ENCODE measurements at regions not wholly inside any gene's neighbourhood (a gene's known extent, or its start where the extent isn't known, plus 50 kb on each side); places are given as distances from the start of the nearest gene placed in this dataset.

- intact Hi-C loops (cut with micrococcal nuclease) = no loop called here
- H3K4me3 Mint-ChIP-seq = no peak overlapping the region
- ATAC-seq = no peak
Observed at GRCh38 chr13:73416093-73416492, 357.3 kb downstream of the KLF5 start.

GRCh38 chr13:73413656-73414055 lies 354.9 kb downstream of the KLF5 start:
- Mint-ChIP-seq H3K9me3 (no peaks in the 10 kb centered on the region), H3K4me1 (ENCODE audit: low read depth) (no peaks in the 10 kb centered on the region), H3K4me3 (no peak overlapping the region), H3K27me3 (no peaks in the 10 kb centered on the region), H3K36me3 (ENCODE audit: low read depth) (no peaks in the 10 kb centered on the region), H3K27ac (no peak overlapping the region)
- ATAC-seq = no peak
- ChIA-PET POLR2A (no interaction called here), CTCF (no interaction called here)
- no peak for DNase-seq
- intact Hi-C loops (cut with micrococcal nuclease) = no loop called here
- TF ChIP-seq, protein P1, sequence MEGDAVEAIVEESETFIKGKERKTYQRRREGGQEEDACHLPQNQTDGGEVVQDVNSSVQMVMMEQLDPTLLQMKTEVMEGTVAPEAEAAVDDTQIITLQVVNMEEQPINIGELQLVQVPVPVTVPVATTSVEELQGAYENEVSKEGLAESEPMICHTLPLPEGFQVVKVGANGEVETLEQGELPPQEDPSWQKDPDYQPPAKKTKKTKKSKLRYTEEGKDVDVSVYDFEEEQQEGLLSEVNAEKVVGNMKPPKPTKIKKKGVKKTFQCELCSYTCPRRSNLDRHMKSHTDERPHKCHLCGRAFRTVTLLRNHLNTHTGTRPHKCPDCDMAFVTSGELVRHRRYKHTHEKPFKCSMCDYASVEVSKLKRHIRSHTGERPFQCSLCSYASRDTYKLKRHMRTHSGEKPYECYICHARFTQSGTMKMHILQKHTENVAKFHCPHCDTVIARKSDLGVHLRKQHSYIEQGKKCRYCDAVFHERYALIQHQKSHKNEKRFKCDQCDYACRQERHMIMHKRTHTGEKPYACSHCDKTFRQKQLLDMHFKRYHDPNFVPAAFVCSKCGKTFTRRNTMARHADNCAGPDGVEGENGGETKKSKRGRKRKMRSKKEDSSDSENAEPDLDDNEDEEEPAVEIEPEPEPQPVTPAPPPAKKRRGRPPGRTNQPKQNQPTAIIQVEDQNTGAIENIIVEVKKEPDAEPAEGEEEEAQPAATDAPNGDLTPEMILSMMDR (IDR thresholded peaks at IDR 0.05) = no peak

More at GRCh38 chr13:73416093-73416492, 357.3 kb downstream of the KLF5 start:
- H3K27me3 Mint-ChIP-seq = no peaks in the 10 kb centered on the region
- no peaks in the 10 kb centered on the region for H3K9me3 Mint-ChIP-seq
- TF ChIP-seq, protein P1 (IDR thresholded peaks at IDR 0.05) = no peak
- H3K27ac Mint-ChIP-seq = no peak overlapping the region
- no peaks in the 10 kb centered on the region for H3K36me3 Mint-ChIP-seq (ENCODE audit: low read depth)
- no peak for DNase-seq
- H3K4me1 Mint-ChIP-seq (ENCODE audit: low read depth) = no peaks in the 10 kb centered on the region
- ChIA-PET POLR2A (no interaction called here), CTCF (interaction anchor here (1.3 kb wide), 1 partner anchor 8 kb away, joined by 3 read pairs; no protein-coding TSS in a partner anchor)

DNA sequence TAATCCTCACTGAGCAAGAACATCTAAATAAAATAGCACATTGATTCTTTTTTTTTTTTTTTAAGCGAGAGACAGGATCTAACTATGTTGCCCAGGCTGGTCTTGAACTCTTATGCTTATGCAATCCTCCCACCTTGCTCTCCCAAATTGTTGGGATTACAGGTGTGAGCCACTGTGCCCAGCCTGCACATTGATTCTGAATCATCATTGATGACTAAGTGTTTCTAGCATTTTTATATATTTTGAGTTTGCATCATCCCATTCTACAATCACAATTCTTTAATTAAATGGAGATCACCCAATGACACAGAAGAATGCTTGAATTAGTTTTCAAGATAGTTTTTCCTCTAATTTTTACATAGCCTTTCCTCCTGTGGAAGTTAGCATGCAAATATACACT lies 354.1 kb downstream of the KLF5 start:
- no peaks in the 10 kb centered on the region for H3K27me3 Mint-ChIP-seq
- TF ChIP-seq, protein P1 (IDR thresholded peaks at IDR 0.05) = no peak

GRCh38 chr13:73411067-73411809 lies 352.4 kb downstream of the KLF5 start:
- intact Hi-C loops (cut with micrococcal nuclease) = no loop called here
- ChIA-PET CTCF (interaction anchor here (1.3 kb wide), 1 partner anchor 11 kb away, joined by 4 read pairs; no protein-coding TSS in a partner anchor), POLR2A (no interaction called here)
- no peaks in the 10 kb centered on the region for H3K27me3 Mint-ChIP-seq
- TF ChIP-seq, protein P1 (IDR thresholded peaks at IDR 0.05) = no peak
- no peak for DNase-seq
- H3K4me1 Mint-ChIP-seq (ENCODE audit: low read depth) = no peaks in the 10 kb centered on the region
- ATAC-seq = no peak
- H3K27ac Mint-ChIP-seq = no peak overlapping the region
- H3K9me3 Mint-ChIP-seq = no peaks in the 10 kb centered on the region
- H3K36me3 Mint-ChIP-seq (ENCODE audit: low read depth) = no peaks in the 10 kb centered on the region
- H3K4me3 Mint-ChIP-seq = no peak overlapping the region

More for the DNA sequence above, 354.1 kb downstream of the KLF5 start:
- no peaks in the 10 kb centered on the region for H3K4me1 Mint-ChIP-seq (ENCODE audit: low read depth)
- no peak overlapping the region for H3K4me3 Mint-ChIP-seq
- H3K27ac Mint-ChIP-seq = no peak overlapping the region
- H3K36me3 Mint-ChIP-seq (ENCODE audit: low read depth) = no peaks in the 10 kb centered on the region
- POLR2A ChIA-PET = no interaction called here
- DNase-seq (no peak), ATAC-seq (no peak)
- intact Hi-C loops (cut with micrococcal nuclease) = no loop called here
- H3K9me3 Mint-ChIP-seq = no peaks in the 10 kb centered on the region
- CTCF ChIA-PET = no interaction called here

DNA sequence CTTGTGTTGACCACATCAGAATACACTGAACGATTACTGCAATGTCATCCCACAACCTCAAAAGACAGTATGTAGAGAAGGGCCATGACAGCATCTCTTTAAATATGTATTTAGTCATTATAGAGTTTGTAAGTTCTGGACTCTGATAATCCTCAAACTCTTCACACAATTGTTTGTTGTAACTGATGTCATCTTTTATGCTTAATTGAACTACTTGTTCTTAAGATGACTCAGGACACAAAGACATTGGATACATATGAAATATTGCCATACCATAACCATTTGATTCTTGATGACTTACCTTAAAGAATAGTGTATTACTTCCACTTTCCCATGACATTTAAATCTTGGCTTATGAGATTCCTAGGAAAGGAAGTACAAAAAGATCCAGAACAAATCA lies 347.6 kb downstream of the KLF5 start:
- H3K9me3 Mint-ChIP-seq = no peaks in the 10 kb centered on the region
- H3K27me3 Mint-ChIP-seq = no peaks in the 10 kb centered on the region
- CTCF ChIA-PET = no interaction called here
- H3K27ac Mint-ChIP-seq = no peak overlapping the region
- intact Hi-C loops (cut with micrococcal nuclease) = no loop called here
- no peak overlapping the region for H3K4me3 Mint-ChIP-seq
- TF ChIP-seq, protein P1 (IDR thresholded peaks at IDR 0.05) = no peak
- no peak for ATAC-seq
- DNase-seq = no peak
- H3K36me3 Mint-ChIP-seq (ENCODE audit: low read depth) = no peaks in the 10 kb centered on the region
- H3K4me1 Mint-ChIP-seq (ENCODE audit: low read depth) = no peaks in the 10 kb centered on the region
- POLR2A ChIA-PET = no interaction called here
